ENCODE measurements at regions not wholly inside any gene's neighbourhood (a gene's known extent, or its start where the extent isn't known, plus 50 kb on each side); places are given as distances from the start of the nearest gene placed in this dataset.

DNA sequence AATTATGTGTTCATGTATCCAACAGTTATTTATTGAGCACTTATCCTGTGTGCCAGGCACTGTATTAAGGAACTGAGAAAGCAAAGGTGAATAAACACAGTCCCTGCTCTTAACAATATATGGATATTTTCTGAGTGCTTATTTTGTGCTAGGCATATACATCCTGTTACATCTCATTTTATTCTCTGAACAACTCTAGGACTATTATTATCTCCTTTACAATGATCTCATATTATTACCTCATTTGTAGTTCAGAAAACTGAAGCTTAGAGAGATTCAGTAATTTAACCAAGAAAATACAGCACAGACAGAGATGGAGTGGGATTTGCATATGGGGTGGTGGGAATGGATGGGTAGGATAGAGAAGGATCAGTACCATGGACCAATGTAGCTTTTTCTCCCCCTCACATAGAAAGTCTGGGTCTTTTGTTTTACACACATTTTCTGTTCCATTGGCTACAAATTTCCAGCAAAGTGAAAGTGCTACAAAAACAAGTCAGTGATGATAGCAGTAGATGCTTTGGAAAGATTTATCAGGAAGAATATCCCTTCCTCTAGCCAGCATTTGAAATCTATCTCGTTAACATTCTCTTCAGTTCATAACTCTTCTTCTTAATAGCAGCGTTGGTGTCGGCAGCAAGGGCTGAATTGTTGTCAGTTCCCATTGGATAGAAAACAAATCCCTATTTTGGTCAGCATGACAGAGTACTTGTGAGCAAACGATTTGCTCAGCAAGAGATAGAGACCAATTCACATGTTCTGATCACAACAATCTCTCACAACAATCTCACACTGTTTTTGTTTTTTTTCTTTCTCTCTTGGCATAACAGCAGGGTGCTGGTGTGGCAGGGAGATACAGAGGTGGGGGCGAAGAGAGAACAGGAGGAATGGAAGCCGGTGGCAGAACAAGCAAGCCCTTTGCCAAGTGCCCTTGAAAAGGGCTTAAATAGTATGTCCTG is 102.2 kb upstream of the KCTD1 start:
- intact Hi-C loops (cut with micrococcal nuclease; ENCODE audit: unreplicated experiment) (no loop called here), in situ Hi-C loops (cut with HindIII; ENCODE audit: extremely low pct_ligation_motif_present, low pct_unique_long_range_greater_than_20kb) (no loop called here)
- Histone ChIP-seq H3K36me3 (replicated peaks in 1 of 2; ENCODE audit: control insufficient read depth in 1 of 2, insufficient read depth in 2 of 2, low read length in 2 of 2) (no peaks in the 10 kb centered on the region), H3K27me3 (ENCODE audit: control insufficient read depth in 1 of 2, insufficient read depth in 2 of 2, low read length in 2 of 2) (peaks cover 3 to 36% of the 10 kb centered on the region in 2 experiments; a peak in 3 of 5 replicates), H3K9me3 (ENCODE audit: low read length) (no peaks in the 10 kb centered on the region), H4K20me1 (ENCODE audit: insufficient read depth, low read length) (no peaks in the 10 kb centered on the region), H3K27ac (ENCODE audit: extremely low read length, insufficient read depth, low read length) (no peak overlapping the region), H3K4me1 (ENCODE audit: insufficient read depth, low read length) (no peaks in the 10 kb centered on the region), H3K4me3 (replicated peaks in 1 of 3; ENCODE audit: insufficient read depth in 1 of 3, low read depth in 2 of 3, low read length in 3 of 3) (no peak overlapping the region), H3K79me2 (ENCODE audit: insufficient read depth, low read length) (no peaks in the 10 kb centered on the region), H3K4me2 (ENCODE audit: low read depth, low read length) (no peak overlapping the region), H2AFZ (ENCODE audit: low read length) (no peak overlapping the region), H3K9ac (ENCODE audit: insufficient read depth, low read depth, low read length) (no peak overlapping the region)
- no peak for ATAC-seq
- DNase-seq (ENCODE audit: low spot score): no peak
- BruUV-seq (replicated peaks): no TSS peak
- CTCF ChIA-PET (ENCODE audit: low intra/inter-chr PET ratio, low total read pairs): interaction anchor here (1.7 to 2.4 kb wide), 3 partner anchors 245 to 343 kb away, joined by 7 to 12 read pairs (median 12); no protein-coding TSS in a partner anchor
- POLR2A ChIA-PET: no interaction called here
- WGBS (ENCODE audit: low lambda C conversion rate): 19% methylated on average over 6 of the region's 6 CpGs
- FAIRE-seq: no peak
- TF ChIP-seq IKZF4 (CRISPR knock-in tag; IDR thresholded peaks at IDR 0.05; ENCODE audit: borderline replicate concordance, low read depth, not compliant biosample characterization): no peak
- no peak for TF ChIP-seq POLR2G (IDR thresholded peaks at IDR 0.05; ENCODE audit: low read depth, low read length)
- TF ChIP-seq, protein P1, sequence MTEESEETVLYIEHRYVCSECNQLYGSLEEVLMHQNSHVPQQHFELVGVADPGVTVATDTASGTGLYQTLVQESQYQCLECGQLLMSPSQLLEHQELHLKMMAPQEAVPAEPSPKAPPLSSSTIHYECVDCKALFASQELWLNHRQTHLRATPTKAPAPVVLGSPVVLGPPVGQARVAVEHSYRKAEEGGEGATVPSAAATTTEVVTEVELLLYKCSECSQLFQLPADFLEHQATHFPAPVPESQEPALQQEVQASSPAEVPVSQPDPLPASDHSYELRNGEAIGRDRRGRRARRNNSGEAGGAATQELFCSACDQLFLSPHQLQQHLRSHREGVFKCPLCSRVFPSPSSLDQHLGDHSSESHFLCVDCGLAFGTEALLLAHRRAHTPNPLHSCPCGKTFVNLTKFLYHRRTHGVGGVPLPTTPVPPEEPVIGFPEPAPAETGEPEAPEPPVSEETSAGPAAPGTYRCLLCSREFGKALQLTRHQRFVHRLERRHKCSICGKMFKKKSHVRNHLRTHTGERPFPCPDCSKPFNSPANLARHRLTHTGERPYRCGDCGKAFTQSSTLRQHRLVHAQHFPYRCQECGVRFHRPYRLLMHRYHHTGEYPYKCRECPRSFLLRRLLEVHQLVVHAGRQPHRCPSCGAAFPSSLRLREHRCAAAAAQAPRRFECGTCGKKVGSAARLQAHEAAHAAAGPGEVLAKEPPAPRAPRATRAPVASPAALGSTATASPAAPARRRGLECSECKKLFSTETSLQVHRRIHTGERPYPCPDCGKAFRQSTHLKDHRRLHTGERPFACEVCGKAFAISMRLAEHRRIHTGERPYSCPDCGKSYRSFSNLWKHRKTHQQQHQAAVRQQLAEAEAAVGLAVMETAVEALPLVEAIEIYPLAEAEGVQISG (CRISPR knock-in tag; IDR thresholded peaks at IDR 0.05): no peak
- no peak for TF ChIP-seq FOXA3 (CRISPR knock-in tag; IDR thresholded peaks at IDR 0.05)
- TF ChIP-seq ZFYVE20 (CRISPR knock-in tag; IDR thresholded peaks at IDR 0.05; ENCODE audit: borderline replicate concordance, low read depth): no peak
- TF ChIP-seq WIZ (CRISPR knock-in tag; IDR thresholded peaks at IDR 0.05): no peak
- no peak for TF ChIP-seq FOXO1 (CRISPR knock-in tag; IDR thresholded peaks at IDR 0.05)
- TF ChIP-seq ZNF792 (CRISPR knock-in tag; IDR thresholded peaks at IDR 0.05): no peak
- TF ChIP-seq STAT6 (CRISPR knock-in tag; IDR thresholded peaks at IDR 0.05; ENCODE audit: borderline replicate concordance): no peak
- TF ChIP-seq SRSF1 (optimal IDR thresholded peaks at IDR 0.05; ENCODE audit: low read depth, low read length): no peak
- TF ChIP-seq ZNF781 (CRISPR knock-in tag; IDR thresholded peaks at IDR 0.05; ENCODE audit: borderline replicate concordance, not compliant biosample characterization): no peak
- TF ChIP-seq, protein P2, sequence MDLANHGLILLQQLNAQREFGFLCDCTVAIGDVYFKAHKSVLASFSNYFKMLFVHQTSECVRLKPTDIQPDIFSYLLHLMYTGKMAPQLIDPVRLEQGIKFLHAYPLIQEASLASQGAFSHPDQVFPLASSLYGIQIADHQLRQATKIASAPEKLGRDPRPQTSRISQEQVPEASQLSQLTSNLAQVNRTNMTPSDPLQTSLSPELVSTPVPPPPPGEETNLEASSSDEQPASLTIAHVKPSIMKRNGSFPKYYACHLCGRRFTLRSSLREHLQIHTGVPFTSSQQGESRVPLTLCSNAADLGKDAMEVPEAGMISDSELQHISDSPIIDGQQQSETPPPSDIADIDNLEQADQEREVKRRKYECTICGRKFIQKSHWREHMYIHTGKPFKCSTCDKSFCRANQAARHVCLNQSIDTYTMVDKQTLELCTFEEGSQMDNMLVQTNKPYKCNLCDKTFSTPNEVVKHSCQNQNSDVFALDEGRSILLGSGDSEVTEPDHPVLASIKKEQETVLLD (CRISPR knock-in tag; IDR thresholded peaks at IDR 0.05; ENCODE audit: low read depth): no peak
- no peak for TF ChIP-seq MATR3 (CRISPR knock-in tag; IDR thresholded peaks at IDR 0.05)
